ENCODE measurements at regions not wholly inside any gene's neighbourhood (a gene's known extent, or its start where the extent isn't known, plus 50 kb on each side); places are given as distances from the start of the nearest gene placed in this dataset.

- H3K27ac ChIP-seq, result no peak overlapping the region
- no peak for TF ChIP-seq CTCF (conservative IDR thresholded peaks at IDR 0.05)
Observed at GRCh38 chr2:215597577-215597976, 161.7 kb upstream of the FN1 start.

- no peak for TF ChIP-seq CTCF (conservative IDR thresholded peaks at IDR 0.05)
- no peak overlapping the region for H3K27ac ChIP-seq
Observed at GRCh38 chr2:215594766-215595165, 158.9 kb upstream of the FN1 start.

- no peak overlapping the region for H3K27ac ChIP-seq
- TF ChIP-seq CTCF (conservative IDR thresholded peaks at IDR 0.05), result no peak
Observed at GRCh38 chr2:215590010-215590745, 154.3 kb upstream of the FN1 start.

GRCh38 chr2:215583881-215584280, 148.0 kb upstream of the FN1 start:
- no peak overlapping the region for H3K27ac ChIP-seq
- no peak for TF ChIP-seq CTCF (conservative IDR thresholded peaks at IDR 0.05)

- H3K27ac ChIP-seq, result no peak overlapping the region
- TF ChIP-seq CTCF (conservative IDR thresholded peaks at IDR 0.05), result no peak
Observed at GRCh38 chr2:215579809-215580208, 143.9 kb upstream of the FN1 start.

- no peak for TF ChIP-seq CTCF (conservative IDR thresholded peaks at IDR 0.05)
- no peak overlapping the region for H3K27ac ChIP-seq
Observed at GRCh38 chr2:215577356-215577755, 141.5 kb upstream of the FN1 start.

- TF ChIP-seq CTCF (conservative IDR thresholded peaks at IDR 0.05), result no peak
- no peak overlapping the region for H3K27ac ChIP-seq
Observed at GRCh38 chr2:215576572-215576971, 140.7 kb upstream of the FN1 start.

Data from VCaP (cell line).